Ascending aorta (tissue), 2 donors: ENCODE measurements at regions not wholly inside any gene's neighbourhood (a gene's known extent, or its start where the extent isn't known, plus 50 kb on each side); places are given as distances from the start of the nearest gene placed in this dataset.

Experiments
- DNase-seq, 2 donors: peaks; one replicate each; pipeline ENCODE4 v3.0.0-alpha.2; 2019; ENCODE audit warnings: low spot score in 2 of 2
- H3K27ac ChIP-seq, 2 donors: fragments of 200-600 bp; sonication (generic); one replicate each; pipeline ENCODE4 v1.5.1; 2016 to 2017; ENCODE audit warnings: mild to moderate bottlenecking in 1 of 2
- H3K27me3 ChIP-seq: fragments of 200-600 bp; sonication (generic); one replicate; pipeline ENCODE4 v1.5.1; 2017
- H3K36me3 ChIP-seq, 2 donors: fragments of 200-600 bp; sonication (generic); one replicate each; pipeline ENCODE4 v1.5.1; 2016
- H3K4me1 ChIP-seq, 2 donors: fragments of 200-600 bp; sonication (generic); one replicate each; pipeline ENCODE4 v1.5.1; 2016 to 2017; ENCODE audit warnings: mild to moderate bottlenecking in 1 of 2
- H3K4me3 ChIP-seq, 2 donors: fragments of 200-600 bp; sonication (generic); one replicate each; pipeline ENCODE4 v1.5.1; 2016 to 2017; ENCODE audit warnings: mild to moderate bottlenecking in 1 of 2
- H3K9me3 ChIP-seq, 2 donors: fragments of 200-600 bp; sonication (generic); one replicate each; pipeline ENCODE4 v1.5.1; 2016
- CTCF ChIP-seq, 3 experiments: fragments of 200-600 bp in 2 of 3; fragments of 450-650 bp in 1 of 3; sonication (generic) in 2 of 3; IDR thresholded peaks; one replicate each; pipeline ENCODE4 v1.5.1; 2016 to 2019; ENCODE audit warnings: antibody characterized with exemption in 3 of 3, mild to moderate bottlenecking in 1 of 3, moderate library complexity in 1 of 3
- intact Hi-C: fragments of 100-400 bp; cut with DNase I; formaldehyde crosslinking; loops from one replicate; pipeline ENCODE4 v1.15.1; 2023

- intact Hi-C loops, result loop anchor here (5.0 kb wide), 1 partner anchor 46 kb away; no protein-coding TSS in a partner anchor
- Histone ChIP-seq H3K4me3 (no peak overlapping the region), H3K27ac (peak overlapping the region; percentile 28 to 49), H3K9me3 (no peaks in the 10 kb centered on the region), H3K27me3 (no peaks in the 10 kb centered on the region), H3K4me1 (peaks cover 0 to 7% of the 10 kb centered on the region in 2 donors), H3K36me3 (no peaks in the 10 kb centered on the region)
- no peak for TF ChIP-seq CTCF (IDR thresholded peaks at IDR 0.05)
- no peak for DNase-seq
These were observed 475.5 kb upstream of the FGF16 start for GRCh38 chrX:76971393-76972376.

DNA sequence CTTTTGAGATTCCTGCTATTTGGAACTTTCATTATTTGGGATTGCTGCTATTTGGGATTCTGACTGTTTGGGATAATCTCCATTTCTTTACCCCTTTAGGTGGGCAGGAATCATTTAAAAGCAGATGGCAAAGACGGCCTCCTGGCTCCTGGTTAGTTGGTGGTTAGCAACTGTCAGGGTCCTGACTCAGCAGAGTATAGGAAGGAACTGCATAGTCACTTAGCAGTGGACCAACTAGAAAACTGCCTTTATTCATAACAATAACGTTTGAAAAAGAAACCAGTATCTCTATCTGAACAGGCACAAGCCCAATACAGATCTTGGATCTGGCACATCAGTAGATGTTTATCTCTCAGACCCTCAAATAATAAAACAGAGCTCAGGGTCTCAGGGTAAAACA, 469.7 kb upstream of the FGF16 start:
- peaks cover 0 to 7% of the 10 kb centered on the region in 2 donors for H3K4me1 ChIP-seq
- no peak for DNase-seq
- no peak overlapping the region for H3K27ac ChIP-seq
- H3K9me3 ChIP-seq, result no peaks in the 10 kb centered on the region
- intact Hi-C loops, result no loop called here
- no peak overlapping the region for H3K4me3 ChIP-seq
- H3K36me3 ChIP-seq, result no peaks in the 10 kb centered on the region
- H3K27me3 ChIP-seq, result no peaks in the 10 kb centered on the region
- TF ChIP-seq CTCF (IDR thresholded peaks at IDR 0.05), result no peak

GRCh38 chrX:76987381-76987780, 459.8 kb upstream of the FGF16 start:
- no peak overlapping the region for H3K27ac ChIP-seq
- DNase-seq, result no peak
- intact Hi-C loops, result no loop called here
- no peaks in the 10 kb centered on the region for H3K4me1 ChIP-seq
- no peaks in the 10 kb centered on the region for H3K27me3 ChIP-seq
- H3K36me3 ChIP-seq, result no peaks in the 10 kb centered on the region
- H3K9me3 ChIP-seq, result peaks cover 3 to 19% of the 10 kb centered on the region in 2 donors
- no peak overlapping the region for H3K4me3 ChIP-seq
- TF ChIP-seq CTCF (IDR thresholded peaks at IDR 0.05), result no peak

- no peaks in the 10 kb centered on the region for H3K27me3 ChIP-seq
- H3K27ac ChIP-seq, result no peak overlapping the region
- TF ChIP-seq CTCF (IDR thresholded peaks at IDR 0.05), result no peak
- no peak overlapping the region for H3K4me3 ChIP-seq
- H3K4me1 ChIP-seq, result peaks cover 0 to 3% of the 10 kb centered on the region in 2 donors
- H3K36me3 ChIP-seq, result no peaks in the 10 kb centered on the region
- intact Hi-C loops, result no loop called here
- no peaks in the 10 kb centered on the region for H3K9me3 ChIP-seq
- no peak for DNase-seq
These were observed 450.5 kb upstream of the FGF16 start for GRCh38 chrX:76996641-76997040.

DNA sequence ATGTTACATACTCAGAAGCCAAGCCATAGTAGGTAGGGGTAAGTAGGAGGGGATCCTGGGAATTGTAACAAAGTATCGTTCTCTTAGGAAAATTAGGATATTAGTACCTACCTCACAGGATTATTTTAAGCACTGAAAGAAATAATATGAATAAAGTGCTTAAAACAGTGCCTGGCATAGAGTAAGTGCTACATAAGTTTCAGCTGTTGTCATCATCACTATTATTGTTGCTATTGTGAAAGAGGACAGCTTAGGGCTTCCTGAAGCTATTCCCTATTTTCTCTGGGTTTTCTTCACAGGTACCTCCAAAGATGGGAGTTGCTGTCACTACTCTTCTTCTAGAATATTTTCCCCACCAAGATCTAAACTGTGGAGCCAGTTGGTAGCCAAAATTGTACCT, 443.7 kb upstream of the FGF16 start:
- H3K4me3 ChIP-seq, result no peak overlapping the region
- no peak for TF ChIP-seq CTCF (IDR thresholded peaks at IDR 0.05)
- peak overlapping the region; percentile 48 to 61 for H3K27ac ChIP-seq
- DNase-seq, result no peak
- H3K4me1 ChIP-seq, result peaks cover 0 to 6% of the 10 kb centered on the region in 2 donors
- no peaks in the 10 kb centered on the region for H3K36me3 ChIP-seq
- H3K27me3 ChIP-seq, result no peaks in the 10 kb centered on the region
- intact Hi-C loops, result no loop called here
- no peaks in the 10 kb centered on the region for H3K9me3 ChIP-seq
